Body of pancreas (tissue), 4 donors: ENCODE measurements at regions not wholly inside any gene's neighbourhood (a gene's known extent, or its start where the extent isn't known, plus 50 kb on each side); places are given as distances from the start of the nearest gene placed in this dataset.
"Not testable (repeated sequence)": the region's sequence is repeated elsewhere in the genome, so short reads cannot be mapped to it uniquely, and the experiment has no call there.

Source experiments
- ATAC-seq: fragments of 150-250 bp; one replicate; pipeline ENCODE4 v1.9.1; 2016
- DNase-seq, 4 donors: peaks; one replicate each; pipeline ENCODE4 v3.0.0-alpha.2; 2019
- H3K27ac ChIP-seq, 4 donors: fragments of 200-600 bp; sonication (generic); 1 replicate in 3 of 4; 2 replicates in 1 of 4; pipeline versions ENCODE4 v1.5.1 to v1.6.1; 2016 to 2019; ENCODE audit warnings: mild to moderate bottlenecking in 1 of 4, mixed read lengths in 1 of 4, moderate library complexity in 1 of 4
- H3K27me3 ChIP-seq, 2 donors: fragments of 200-600 bp; sonication (generic); one replicate each; pipeline ENCODE4 v1.6.0; 2016; ENCODE audit warnings: mild to moderate bottlenecking in 1 of 2
- H3K36me3 ChIP-seq, 2 donors: fragments of 200-600 bp; sonication (generic); replicated peaks in 1 of 2; 2 replicates each; pipeline ENCODE4 v1.5.1; 2016; ENCODE audit warnings: low read depth in 2 of 2; ENCODE audit not compliant: insufficient read depth in 1 of 2
- H3K4me1 ChIP-seq: fragments of 200-600 bp; sonication (generic); one replicate; pipeline ENCODE4 v1.6.0; 2016
- H3K4me3 ChIP-seq, 2 donors: fragments of 200-600 bp; sonication (generic); 1 replicate in 1 of 2; 2 replicates in 1 of 2; pipeline ENCODE4 v1.5.1; 2016 to 2019
- H3K9me3 ChIP-seq, 3 donors: fragments of 200-600 bp; sonication (generic); 1 replicate in 2 of 3; 2 replicates in 1 of 3; pipeline ENCODE4 v1.5.1; 2016
- CTCF ChIP-seq, 7 experiments: fragments of 450-650 bp in 4 of 7; fragments of 200-600 bp in 3 of 7; sonication (generic) in 3 of 7; IDR thresholded peaks; one replicate each; pipeline ENCODE4 v1.5.1; 2016 to 2019; ENCODE audit warnings: antibody characterized with exemption in 7 of 7
- POLR2A ChIP-seq, 3 donors: fragments of 450-650 bp; IDR thresholded peaks; one replicate each; pipeline ENCODE4 v1.6.1; 2016; ENCODE audit warnings: antibody characterized with exemption in 3 of 3, mild to moderate bottlenecking in 2 of 3
- WGBS, 2 donors: methylation state at CpG; one replicate each; pipeline ENCODE4 v1.1.5; 2017; 5-methylcytosine and 5-hydroxymethylcytosine counted together
- intact Hi-C: fragments of 100-400 bp; cut with DNase I; formaldehyde crosslinking; loops from one replicate; pipeline ENCODE4 v1.15.1; 2023

GRCh38 chr14:23896609-23897153 is 56.9 kb upstream of the DHRS4 start:
- no peak overlapping the region for H3K27ac ChIP-seq
- no peaks in the 10 kb centered on the region for H3K4me1 ChIP-seq
- H3K36me3 ChIP-seq: no peaks in the 10 kb centered on the region
- WGBS, 2 donors: 29 to 37% methylated on average over 5 of the region's 5 CpGs
- ATAC-seq (no peak), DNase-seq (no peak)
- H3K9me3 ChIP-seq: no peaks in the 10 kb centered on the region
- intact Hi-C loops: no loop called here
- H3K27me3 ChIP-seq: no peaks in the 10 kb centered on the region
- H3K4me3 ChIP-seq: no peak overlapping the region
- TF ChIP-seq POLR2A (IDR thresholded peaks at IDR 0.05) (no peak), CTCF (IDR thresholded peaks at IDR 0.05) (no peak)

GRCh38 chr14:23897291-23897690 is 56.3 kb upstream of the DHRS4 start:
- intact Hi-C loops, H3K4me3 ChIP-seq, ATAC-seq, H3K4me1 ChIP-seq, H3K9me3 ChIP-seq, H3K36me3 ChIP-seq, H3K27ac ChIP-seq, DNase-seq, H3K27me3 ChIP-seq: not testable (repeated sequence)
- WGBS, 2 donors: 81 to 83% methylated on average over 2 of the region's 2 CpGs

- H3K9me3 ChIP-seq, H3K27me3 ChIP-seq, DNase-seq, ATAC-seq, H3K36me3 ChIP-seq, H3K4me3 ChIP-seq, H3K4me1 ChIP-seq, H3K27ac ChIP-seq, intact Hi-C loops: not testable (repeated sequence)
- WGBS, 2 donors: 89 to 95% methylated on average over 12 to 15 of the region's 20 CpGs
Observed at GRCh38 chr14:23898359-23898758, 55.2 kb upstream of the DHRS4 start.

- no peak overlapping the region for H3K27ac ChIP-seq
- no peak for DNase-seq
- WGBS, 2 donors: 94% methylated on average over 8 of the region's 8 CpGs
- TF ChIP-seq POLR2A (IDR thresholded peaks at IDR 0.05) (no peak), CTCF (IDR thresholded peaks at IDR 0.05) (no peak)
- H3K36me3 ChIP-seq: no peaks in the 10 kb centered on the region
- H3K27me3 ChIP-seq: no peaks in the 10 kb centered on the region
- H3K4me3 ChIP-seq: no peak overlapping the region
- intact Hi-C loops: loop anchor here (10.0 kb wide), 2 partner anchors 175 to 315 kb away; no protein-coding TSS in a partner anchor
- ATAC-seq: no peak
- no peaks in the 10 kb centered on the region for H3K9me3 ChIP-seq
- no peaks in the 10 kb centered on the region for H3K4me1 ChIP-seq
Observed at GRCh38 chr14:23899788-23900187, 53.8 kb upstream of the DHRS4 start.

- TF ChIP-seq POLR2A (IDR thresholded peaks at IDR 0.05) (no peak), CTCF (IDR thresholded peaks at IDR 0.05) (no peak)
- Histone ChIP-seq H3K36me3 (no peaks in the 10 kb centered on the region), H3K27ac (no peak overlapping the region), H3K4me3 (no peak overlapping the region), H3K27me3 (no peaks in the 10 kb centered on the region), H3K9me3 (no peaks in the 10 kb centered on the region), H3K4me1 (no peaks in the 10 kb centered on the region)
- WGBS, 2 donors: 45 to 53% methylated on average over 4 of the region's 4 CpGs
- intact Hi-C loops: loop anchor here (10.0 kb wide), 2 partner anchors 179 to 319 kb away; no protein-coding TSS in a partner anchor
- DNase-seq: no peak
- ATAC-seq: no peak
Observed at GRCh38 chr14:23903442-23903841, 50.1 kb upstream of the DHRS4 start.
